ENCODE measurements at regions not wholly inside any gene's neighbourhood (a gene's known extent, or its start where the extent isn't known, plus 50 kb on each side); places are given as distances from the start of the nearest gene placed in this dataset.

- TF ChIP-seq SRSF9 (IDR thresholded peaks at IDR 0.05; ENCODE audit: borderline replicate concordance, insufficient read depth, low read depth, low read length, poor library complexity, severe bottlenecking) (no peak), ZNF770 (CRISPR knock-in tag; IDR thresholded peaks at IDR 0.05) (no peak), CBX1 (IDR thresholded peaks at IDR 0.05; ENCODE audit: low read depth) (no peak), CTCF (CRISPR knock-in tag; IDR thresholded peaks at IDR 0.05) (no peak), GABPA (IDR thresholded peaks at IDR 0.05; ENCODE audit: low read depth, low read length) (no peak), GABPA (CRISPR knock-in tag; IDR thresholded peaks at IDR 0.05; ENCODE audit: low read depth) (no peak), PPARG (CRISPR knock-in tag; conservative IDR thresholded peaks at IDR 0.05) (no peak), HMGA1 (CRISPR knock-in tag; conservative IDR thresholded peaks at IDR 0.05) (no peak)
These were observed 257.6 kb downstream of the OLFM3 start for GRCh38 chr1:101739146-101739545.

Measured in HepG2 (cell line).